HEK293 (cell line): ENCODE measurements at regions not wholly inside any gene's neighbourhood (a gene's known extent, or its start where the extent isn't known, plus 50 kb on each side); places are given as distances from the start of the nearest gene placed in this dataset.
"Not testable (repeated sequence)": the region's sequence is repeated elsewhere in the genome, so short reads cannot be mapped to it uniquely, and the experiment has no call there.

ENCODE experiments used
- CTCF ChIA-PET: fragments of 350-600 bp; formaldehyde crosslinking; extraction: SDS; loops from one replicate; lab custom pipeline; 2021; ENCODE audit warnings: antibody characterized with exemption; lab: Yijun Ruan, JAX
- POLR2A ChIA-PET: fragments of 300-600 bp; formaldehyde crosslinking; extraction: SDS; loops from one replicate; lab custom pipeline; 2020; ENCODE audit warnings: antibody characterized with exemption, inconsistent platforms; lab: Yijun Ruan, JAX
- H3K27ac ChIP-seq: fragments of 200-500 bp; sonication (Bioruptor generic); 2 replicates; pipeline ENCODE4 v1.5.1; 2014; ENCODE audit warnings: low read depth, low read length, control low read depth, inconsistent platforms; ENCODE audit errors: extremely low read depth
- H3K36me3 ChIP-seq, 2 experiments: fragments of 200-500 bp in 1 of 2; sonication (Bioruptor generic) in 1 of 2; 1 replicate in 1 of 2; 2 replicates in 1 of 2; pipeline ENCODE4 v1.5.1; 2014 to 2017; ENCODE audit warnings: inconsistent platforms in 2 of 2, low read length in 2 of 2; ENCODE audit not compliant: control insufficient read depth in 2 of 2, insufficient read depth in 1 of 2
- H3K4me1 ChIP-seq: fragments of 200-500 bp; sonication (Bioruptor generic); 2 replicates; pipeline ENCODE4 v1.5.1; 2014; ENCODE audit warnings: mild to moderate bottlenecking, low read length, inconsistent platforms; ENCODE audit not compliant: control insufficient read depth, insufficient read depth
- H3K4me3 ChIP-seq: 2 replicates; pipeline ENCODE4 v1.5.1; 2011; ENCODE audit warnings: low read depth, mild to moderate bottlenecking, control low read depth, low read length, moderate library complexity
- H3K9me3 ChIP-seq: fragments of 200-500 bp; sonication (Bioruptor generic); 2 replicates; pipeline ENCODE4 v1.5.1; 2014; ENCODE audit warnings: low read depth, low read length, inconsistent platforms; ENCODE audit not compliant: control insufficient read depth, insufficient read depth
- AEBP2 ChIP-seq: fragments of 450-650 bp; formaldehyde crosslinking; IDR thresholded peaks from 2 replicates; pipeline ENCODE4 v1.5.1; 2016; ENCODE audit warnings: missing biosample characterization, missing genetic modification characterization, borderline replicate concordance
- ATF2 ChIP-seq: fragments of 450-650 bp; formaldehyde crosslinking; IDR thresholded peaks from 2 replicates; pipeline ENCODE4 v1.5.1; 2016; ENCODE audit warnings: missing biosample characterization, missing genetic modification characterization, low read depth
- BCL11B ChIP-seq: fragments of 450-650 bp; formaldehyde crosslinking; IDR thresholded peaks from 2 replicates; pipeline ENCODE4 v1.5.1; 2016; ENCODE audit warnings: low read depth, missing biosample characterization, missing genetic modification characterization
- GLIS2 ChIP-seq: fragments of 450-650 bp; formaldehyde crosslinking; IDR thresholded peaks from 2 replicates; pipeline ENCODE4 v1.5.1; 2016; ENCODE audit warnings: missing biosample characterization, missing genetic modification characterization
- PRDM1 ChIP-seq: fragments of 450-650 bp; formaldehyde crosslinking; IDR thresholded peaks from 2 replicates; pipeline ENCODE4; 2016; ENCODE audit warnings: missing biosample characterization, missing genetic modification characterization
- TCF7L2 ChIP-seq: IDR thresholded peaks from 2 replicates; pipeline ENCODE4 v1.6.1; 2011; ENCODE audit warnings: low read depth, mild to moderate bottlenecking, inconsistent platforms, low read length, moderate library complexity, borderline replicate concordance
- TRIM28 ChIP-seq: IDR thresholded peaks from 2 replicates; pipeline ENCODE4 v1.6.1; 2011; ENCODE audit warnings: low read length, control low read depth, borderline replicate concordance
- ZBTB20 ChIP-seq: fragments of 450-650 bp; formaldehyde crosslinking; IDR thresholded peaks from 2 replicates; pipeline ENCODE4 v1.5.1; 2016; ENCODE audit warnings: missing biosample characterization, missing genetic modification characterization
- ZBTB7A ChIP-seq: fragments of 450-650 bp; formaldehyde crosslinking; IDR thresholded peaks from 2 replicates; pipeline ENCODE4 v1.5.1; 2016; ENCODE audit warnings: low read depth, missing biosample characterization, missing genetic modification characterization
- ZFHX2 ChIP-seq: fragments of 450-650 bp; formaldehyde crosslinking; conservative IDR thresholded peaks from 2 replicates; pipeline ENCODE4 v1.5.1; 2016; ENCODE audit warnings: missing biosample characterization, missing genetic modification characterization
- ZIC2 ChIP-seq: fragments of 450-650 bp; formaldehyde crosslinking; IDR thresholded peaks from 2 replicates; pipeline ENCODE4 v1.5.1; 2016; ENCODE audit warnings: missing biosample characterization, missing genetic modification characterization
- ZNF23 ChIP-seq: fragments of 450-650 bp; formaldehyde crosslinking; IDR thresholded peaks from 2 replicates; pipeline ENCODE4 v1.5.1; 2016; ENCODE audit warnings: missing biosample characterization, missing genetic modification characterization, borderline replicate concordance
- ZNF341 ChIP-seq: fragments of 450-650 bp; formaldehyde crosslinking; IDR thresholded peaks from 2 replicates; pipeline ENCODE4; 2016; ENCODE audit warnings: low read depth, missing biosample characterization, missing genetic modification characterization
- ZNF366 ChIP-seq: fragments of 450-650 bp; formaldehyde crosslinking; conservative IDR thresholded peaks from 2 replicates; pipeline ENCODE4 v1.5.1; 2016; ENCODE audit warnings: missing biosample characterization, missing genetic modification characterization
- ZNF391 ChIP-seq: fragments of 450-650 bp; formaldehyde crosslinking; IDR thresholded peaks from 2 replicates; pipeline ENCODE4 v1.5.1; 2016; ENCODE audit warnings: low read depth, missing biosample characterization, missing genetic modification characterization, borderline replicate concordance
- ZNF426 ChIP-seq: fragments of 450-650 bp; formaldehyde crosslinking; IDR thresholded peaks from 2 replicates; pipeline ENCODE4 v1.5.1; 2017; ENCODE audit warnings: missing biosample characterization, missing genetic modification characterization, mild to moderate bottlenecking, inconsistent platforms, moderate library complexity
- ZNF433 ChIP-seq: fragments of 450-650 bp; formaldehyde crosslinking; IDR thresholded peaks from 2 replicates; pipeline ENCODE4 v1.5.1; 2016; ENCODE audit warnings: missing biosample characterization, missing genetic modification characterization, low read depth
- ZNF501 ChIP-seq: fragments of 450-650 bp; formaldehyde crosslinking; IDR thresholded peaks from 2 replicates; pipeline ENCODE4 v1.5.1; 2016; ENCODE audit warnings: missing biosample characterization, missing genetic modification characterization
- ZNF549 ChIP-seq: fragments of 450-650 bp; IDR thresholded peaks from 2 replicates; pipeline ENCODE4 v1.5.1; 2018; ENCODE audit warnings: missing biosample characterization, missing genetic modification characterization, mild to moderate bottlenecking, inconsistent platforms, moderate library complexity
- ZNF623 ChIP-seq: fragments of 450-650 bp; formaldehyde crosslinking; IDR thresholded peaks from 2 replicates; pipeline ENCODE4 v1.5.1; 2016; ENCODE audit warnings: missing biosample characterization, missing genetic modification characterization
- ZNF626 ChIP-seq: fragments of 450-650 bp; sonication (Bioruptor Pico); formaldehyde crosslinking; IDR thresholded peaks from 2 replicates; pipeline ENCODE4 v1.5.1; 2018; ENCODE audit warnings: missing biosample characterization, missing genetic modification characterization, inconsistent platforms
- ZNF660 ChIP-seq: fragments of 450-650 bp; IDR thresholded peaks from 2 replicates; pipeline ENCODE4 v1.5.1; 2018; ENCODE audit warnings: missing biosample characterization, mild to moderate bottlenecking, missing genetic modification characterization
- ZNF701 ChIP-seq: fragments of 450-650 bp; formaldehyde crosslinking; IDR thresholded peaks from 2 replicates; pipeline ENCODE4 v1.5.1; 2016; ENCODE audit warnings: missing biosample characterization, missing genetic modification characterization
- ZNF792 ChIP-seq: fragments of 450-650 bp; formaldehyde crosslinking; IDR thresholded peaks from 2 replicates; pipeline ENCODE4 v1.5.1; 2016; ENCODE audit warnings: missing biosample characterization, missing genetic modification characterization
- ZNF837 ChIP-seq: fragments of 450-650 bp; formaldehyde crosslinking; IDR thresholded peaks from 2 replicates; pipeline ENCODE4 v1.5.1; 2016; ENCODE audit warnings: missing biosample characterization, missing genetic modification characterization
- ZNF843 ChIP-seq: fragments of 450-650 bp; formaldehyde crosslinking; IDR thresholded peaks from 2 replicates; pipeline ENCODE4 v1.5.1; 2016; ENCODE audit warnings: missing biosample characterization, missing genetic modification characterization

DNA sequence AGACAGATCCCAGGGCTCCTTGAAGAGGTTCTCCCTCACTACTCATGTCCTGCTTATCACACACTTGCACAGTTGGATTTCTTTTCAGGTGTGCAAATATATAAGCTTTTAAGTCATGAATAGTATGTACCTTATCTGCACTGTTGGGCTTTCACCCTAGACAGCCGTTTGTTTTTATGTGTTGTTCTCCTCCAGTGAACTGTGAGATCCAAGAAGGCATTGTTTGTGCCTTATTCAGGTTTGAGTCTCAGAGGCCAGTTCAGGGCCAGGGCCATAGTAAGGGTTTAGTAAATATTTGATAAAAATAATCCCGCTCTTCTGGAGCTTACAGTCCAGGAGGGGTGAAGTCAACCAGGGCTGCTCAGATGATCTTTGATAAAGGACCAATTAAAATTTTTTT is 480.0 kb downstream of the TMEM38B start (continued):
- TF ChIP-seq ZNF341 (tag by site-specific recombination) (no peak), AEBP2 (tag by site-specific recombination) (no peak), ZNF660 (tag by site-specific recombination) (no peak)
- TF ChIP-seq, all 188 proteins: peak for 0

DNA sequence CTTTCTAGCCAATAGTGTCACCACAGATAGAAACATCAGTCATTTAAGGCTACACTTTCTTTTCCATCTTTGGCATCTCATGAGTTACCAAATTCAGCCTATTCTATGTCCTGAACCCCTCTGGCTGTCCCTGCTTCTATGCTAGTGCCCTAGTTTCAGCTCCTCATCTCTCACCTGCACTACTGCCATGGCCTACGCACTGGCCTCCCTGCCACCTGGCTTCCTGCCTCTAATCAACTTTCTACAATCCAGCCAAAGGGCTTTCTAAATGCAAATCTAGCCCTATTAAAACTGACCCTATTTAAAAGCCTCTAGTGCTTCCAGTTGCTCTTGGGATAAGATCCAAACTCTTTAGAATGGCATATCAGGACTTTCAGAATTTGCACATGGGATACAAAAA is 482.9 kb downstream of the TMEM38B start:
- TF ChIP-seq ZNF549 (tag by site-specific recombination) (no peak), ZNF501 (tag by site-specific recombination) (no peak), ZBTB20 (no peak), ZNF426 (tag by site-specific recombination) (no peak), TRIM28 (no peak), ZNF626 (tag by site-specific recombination) (no peak), ZNF701 (tag by site-specific recombination) (no peak), ZNF366 (tag by site-specific recombination) (no peak), ZNF792 (tag by site-specific recombination) (no peak), BCL11B (no peak)
- Histone ChIP-seq H3K9me3 (no peaks in the 10 kb centered on the region), H3K36me3 (no peaks in the 10 kb centered on the region), H3K4me1 (no peaks in the 10 kb centered on the region), H3K27ac (no peak overlapping the region), H3K4me3 (no peak overlapping the region)
- ChIA-PET CTCF (no interaction called here), POLR2A (no interaction called here)

- H3K36me3 ChIP-seq: no peaks in the 10 kb centered on the region
- no peak overlapping the region for H3K4me3 ChIP-seq
- H3K4me1 ChIP-seq: no peaks in the 10 kb centered on the region
- POLR2A ChIA-PET: no interaction called here
- no peaks in the 10 kb centered on the region for H3K9me3 ChIP-seq
- TF ChIP-seq GLIS2 (tag by site-specific recombination): no peak
- H3K27ac ChIP-seq: no peak overlapping the region
- CTCF ChIA-PET: interaction anchor here (0.7 kb wide), 1 partner anchor 1065 kb away, joined by 3 read pairs; no protein-coding TSS in a partner anchor
Measured at GRCh38 chr9:106179191-106179590, 484.9 kb downstream of the TMEM38B start.

- POLR2A ChIA-PET, H3K4me3 ChIP-seq, H3K4me1 ChIP-seq, CTCF ChIA-PET, H3K27ac ChIP-seq, H3K36me3 ChIP-seq, H3K9me3 ChIP-seq: not testable (repeated sequence)
Measured at GRCh38 chr9:106203815-106204516, 509.6 kb downstream of the TMEM38B start.

DNA sequence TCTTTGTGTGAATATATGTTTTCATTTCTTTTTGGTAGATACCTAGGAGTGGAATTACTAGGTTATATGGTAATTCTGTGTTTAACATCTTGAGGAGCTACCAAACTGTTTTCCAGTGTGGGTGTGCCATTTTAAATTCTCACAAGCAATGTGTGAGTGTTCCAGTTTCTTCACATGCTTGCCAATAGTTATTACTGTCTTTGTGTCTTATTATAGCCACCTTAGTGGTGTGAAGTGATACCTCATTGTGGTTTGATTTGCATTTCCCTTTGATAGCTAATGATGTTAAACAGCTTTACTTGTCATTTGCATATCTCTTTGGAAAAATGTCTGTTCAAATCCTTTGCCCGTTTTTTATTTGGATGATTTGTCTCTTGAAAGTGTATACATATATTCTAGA is 513.0 kb downstream of the TMEM38B start:
- CTCF ChIA-PET: interaction anchor here (0.6 kb wide), 1 partner anchor 365 kb away, joined by 3 read pairs; no protein-coding TSS in a partner anchor
- TF ChIP-seq ZNF391 (no peak), TCF7L2 (no peak), ZNF23 (no peak), ZNF843 (no peak), ZBTB7A (tag by site-specific recombination) (no peak), ZFHX2 (tag by site-specific recombination) (no peak), PRDM1 (tag by site-specific recombination) (no peak), ZIC2 (tag by site-specific recombination) (no peak), ATF2 (tag by site-specific recombination) (no peak), ZNF623 (tag by site-specific recombination) (no peak), ZNF837 (tag by site-specific recombination) (no peak), ZNF433 (tag by site-specific recombination) (no peak)

More for the DNA sequence above, 513.0 kb downstream of the TMEM38B start:
- no peak overlapping the region for H3K4me3 ChIP-seq
- POLR2A ChIA-PET: no interaction called here
- no peak overlapping the region for H3K27ac ChIP-seq
- no peaks in the 10 kb centered on the region for H3K4me1 ChIP-seq
- H3K36me3 ChIP-seq: no peaks in the 10 kb centered on the region
- no peaks in the 10 kb centered on the region for H3K9me3 ChIP-seq
